K562 (cell line): ENCODE measurements at regions not wholly inside any gene's neighbourhood (a gene's known extent, or its start where the extent isn't known, plus 50 kb on each side); places are given as distances from the start of the nearest gene placed in this dataset.

ENCODE experiments used
- ATAC-seq: fragments of 200-7000 bp; cut with Tn5 transposase; 3 replicates; pipeline ENCODE4 v1.9.1; 2020; ENCODE audit warnings: moderate library complexity
- BruUV-seq: library from RNA; stranded (reverse); fragments of 400-500 nt; replicated peaks from 2 replicates; lab custom pipeline; 2021; lab: Mats Ljungman, UMichigan
- CTCF ChIA-PET: fragments of 300-600 bp; formaldehyde crosslinking; extraction: SDS; loops from one replicate; lab custom pipeline; 2021; ENCODE audit warnings: low intra/inter-chr PET ratio; lab: Yijun Ruan, JAX
- POLR2A ChIA-PET: fragments of 300-600, 350-650 bp; sonication (Branson Sonifier 250); formaldehyde crosslinking; extraction: SDS; loops from one replicate; lab custom pipeline; 2021; ENCODE audit warnings: antibody characterized with exemption, inconsistent platforms; lab: Yijun Ruan, JAX
- DNase-seq, 4 experiments: peaks; one replicate each; pipeline versions ENCODE4 v3.0.0 to v3.0.0-alpha.2; 2011 to 2018; ENCODE audit warnings: low spot score in 3 of 4, mixed read lengths in 3 of 4; ENCODE audit errors: extremely low read depth in 1 of 4
- FAIRE-seq: peaks from 2 replicates; lab custom pipeline; 2011; peaks lifted over from hg19 to GRCh38; lab: Jason Lieb, UNC
- H2AFZ ChIP-seq: 2 replicates; pipeline ENCODE4 v1.6.0; 2011; ENCODE audit warnings: low read depth, low read length, control low read depth, inconsistent platforms
- H3K27ac ChIP-seq: fragments of 200-600 bp; 3 replicates; pipeline ENCODE4 v1.8.0; 2011; ENCODE audit warnings: low read depth, mild to moderate bottlenecking, control low read depth, inconsistent platforms, low read length, moderate library complexity, mixed read lengths; ENCODE audit errors: extremely low read depth
- H3K27me3 ChIP-seq, 2 experiments: fragments of 300-600 bp in 1 of 2; 2 replicates in 1 of 2; 3 replicates in 1 of 2; pipeline versions ENCODE4 v1.6.0 to v1.8.0; 2011; ENCODE audit warnings: inconsistent platforms in 2 of 2, low read length in 2 of 2, mild to moderate bottlenecking in 1 of 2, mixed read lengths in 1 of 2, moderate library complexity in 1 of 2; ENCODE audit not compliant: control insufficient read depth in 2 of 2, insufficient read depth in 2 of 2
- H3K36me3 ChIP-seq: fragments of 300-600 bp; 3 replicates; pipeline ENCODE4 v1.8.0; 2011; ENCODE audit warnings: mild to moderate bottlenecking, low read length, inconsistent platforms; ENCODE audit not compliant: control insufficient read depth, insufficient read depth
- H3K4me1 ChIP-seq, 2 experiments: fragments of 200-600 bp in 1 of 2; replicated peaks in 1 of 2; 2 replicates in 1 of 2; 3 replicates in 1 of 2; pipeline versions ENCODE4 v1.5.1 to v1.8.0; 2011; ENCODE audit warnings: inconsistent platforms in 2 of 2, low read length in 2 of 2, mild to moderate bottlenecking in 1 of 2, mixed read lengths in 1 of 2, moderate library complexity in 1 of 2; ENCODE audit not compliant: control insufficient read depth in 2 of 2, insufficient read depth in 2 of 2
- H3K4me2 ChIP-seq: 2 replicates; pipeline ENCODE4 v1.6.1; 2011; ENCODE audit warnings: low read length, control low read depth, inconsistent platforms, mixed read lengths; ENCODE audit not compliant: insufficient read depth
- H3K4me3 ChIP-seq: fragments of 200-600 bp; sonication (generic), shearing (Covaris generic); 2 replicates; pipeline ENCODE4 v1.5.1; 2016; ENCODE audit warnings: control low read depth, inconsistent platforms
- H3K79me2 ChIP-seq: fragments of 200-600 bp; 3 replicates; pipeline ENCODE4 v1.8.0; 2011; ENCODE audit warnings: low read length, inconsistent platforms; ENCODE audit not compliant: control insufficient read depth, insufficient read depth
- H3K9ac ChIP-seq, 2 experiments: 2 replicates each; pipeline versions ENCODE4 v1.6.0 to v1.6.1; 2011; ENCODE audit warnings: low read depth in 2 of 2, low read length in 2 of 2, control low read depth in 1 of 2, inconsistent platforms in 1 of 2, mild to moderate bottlenecking in 1 of 2, mixed read lengths in 1 of 2; ENCODE audit not compliant: insufficient read depth in 1 of 2
- H3K9me1 ChIP-seq: one replicate; pipeline ENCODE4 v1.6.0; 2011; ENCODE audit warnings: inconsistent platforms, mild to moderate bottlenecking, low read length, moderate library complexity; ENCODE audit not compliant: control insufficient read depth, insufficient read depth
- H3K9me3 ChIP-seq: replicated peaks from 2 replicates; pipeline ENCODE4 v1.5.1; 2011; ENCODE audit warnings: low read depth, low read length, inconsistent platforms; ENCODE audit not compliant: control insufficient read depth, insufficient read depth
- H4K20me1 ChIP-seq: replicated peaks from 2 replicates; pipeline ENCODE4 v1.6.1; 2011; ENCODE audit warnings: low read length, inconsistent platforms, mixed read lengths; ENCODE audit not compliant: control insufficient read depth, insufficient read depth
- ATF4 ChIP-seq: fragments of 450-650 bp; formaldehyde crosslinking; IDR thresholded peaks from 2 replicates; pipeline ENCODE4 v1.4.0; 2022; ENCODE audit warnings: mild to moderate bottlenecking, moderate library complexity
- FOSL1 ChIP-seq: fragments of 200-800 bp; sonication (Bioruptor generic); conservative IDR thresholded peaks from 2 replicates; pipeline ENCODE4 v1.6.1; 2016; ENCODE audit warnings: missing genetic modification characterization, missing compliant biosample characterization
- MTA1 ChIP-seq: fragments of 450-650 bp; IDR thresholded peaks from 2 replicates; pipeline ENCODE4 v1.6.1; 2017; ENCODE audit warnings: borderline replicate concordance
- PHB2 ChIP-seq: fragments of 450-650 bp; IDR thresholded peaks from 2 replicates; pipeline ENCODE4 v1.6.1; 2017; ENCODE audit warnings: low read depth
- PHF20 ChIP-seq: fragments of 450-650 bp; IDR thresholded peaks from 2 replicates; pipeline ENCODE4 v1.6.1; 2018; ENCODE audit not compliant: partially characterized antibody
- THRAP3 ChIP-seq: fragments of 450-650 bp; IDR thresholded peaks from 2 replicates; pipeline ENCODE4 v1.6.1; 2016; ENCODE audit warnings: mild to moderate bottlenecking, inconsistent platforms, borderline replicate concordance
- ZNF263 ChIP-seq: sonication (generic); formaldehyde crosslinking; IDR thresholded peaks from 2 replicates; pipeline ENCODE4 v1.8.0; 2022; ENCODE audit warnings: mild to moderate bottlenecking, missing genetic modification reagents, borderline replicate concordance
- WGBS: fragments of 100-300 bp; shearing (Covaris generic); methylation state at CpG from one replicate; pipeline ENCODE4 v1.1.6; 2016; ENCODE audit warnings: low coverage, mixed read lengths; ENCODE audit not compliant: insufficient coverage; ENCODE audit errors: missing lambda C conversion rate; 5-methylcytosine and 5-hydroxymethylcytosine counted together
- in situ Hi-C: fragments of 300-500 bp; cut with MboI; formaldehyde crosslinking; loops from 4 replicates; pipeline ENCODE4 v1.15.0; 2018; ENCODE audit warnings: inconsistent platforms, mixed read lengths
- intact Hi-C: fragments of 100-400 bp; cut with micrococcal nuclease; formaldehyde crosslinking; loops from 2 replicates; pipeline ENCODE4 v1.14.2; 2022
- TF ChIP-seq, protein P1 (sequence below), 2 experiments: fragments of 450-650 bp; IDR thresholded peaks; 2 replicates each; pipeline ENCODE4 v1.6.1; 2018; ENCODE audit warnings: mild to moderate bottlenecking in 2 of 2, low read depth in 1 of 2; ENCODE audit not compliant: partially characterized antibody in 2 of 2

DNA sequence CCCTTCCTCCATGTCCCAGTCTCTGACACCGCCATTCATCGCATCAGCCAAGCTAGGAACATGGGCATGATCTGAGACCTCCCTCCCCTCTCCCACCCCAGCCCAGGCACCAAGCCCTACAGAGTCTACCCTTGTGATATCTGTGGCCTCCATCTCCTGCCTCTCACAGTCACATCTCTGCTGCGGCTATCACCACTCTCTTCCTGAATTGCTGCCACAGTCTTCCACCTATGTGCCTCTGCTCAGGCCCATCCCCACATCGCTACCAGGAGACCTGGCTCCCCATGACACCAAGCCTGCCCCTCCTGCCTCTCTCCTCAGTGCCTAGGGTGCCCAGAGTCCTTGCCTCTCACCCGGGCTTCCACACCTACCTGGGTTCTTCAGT lies 82.7 kb upstream of the BCAR3 start (continued):
- TF ChIP-seq, protein P1, sequence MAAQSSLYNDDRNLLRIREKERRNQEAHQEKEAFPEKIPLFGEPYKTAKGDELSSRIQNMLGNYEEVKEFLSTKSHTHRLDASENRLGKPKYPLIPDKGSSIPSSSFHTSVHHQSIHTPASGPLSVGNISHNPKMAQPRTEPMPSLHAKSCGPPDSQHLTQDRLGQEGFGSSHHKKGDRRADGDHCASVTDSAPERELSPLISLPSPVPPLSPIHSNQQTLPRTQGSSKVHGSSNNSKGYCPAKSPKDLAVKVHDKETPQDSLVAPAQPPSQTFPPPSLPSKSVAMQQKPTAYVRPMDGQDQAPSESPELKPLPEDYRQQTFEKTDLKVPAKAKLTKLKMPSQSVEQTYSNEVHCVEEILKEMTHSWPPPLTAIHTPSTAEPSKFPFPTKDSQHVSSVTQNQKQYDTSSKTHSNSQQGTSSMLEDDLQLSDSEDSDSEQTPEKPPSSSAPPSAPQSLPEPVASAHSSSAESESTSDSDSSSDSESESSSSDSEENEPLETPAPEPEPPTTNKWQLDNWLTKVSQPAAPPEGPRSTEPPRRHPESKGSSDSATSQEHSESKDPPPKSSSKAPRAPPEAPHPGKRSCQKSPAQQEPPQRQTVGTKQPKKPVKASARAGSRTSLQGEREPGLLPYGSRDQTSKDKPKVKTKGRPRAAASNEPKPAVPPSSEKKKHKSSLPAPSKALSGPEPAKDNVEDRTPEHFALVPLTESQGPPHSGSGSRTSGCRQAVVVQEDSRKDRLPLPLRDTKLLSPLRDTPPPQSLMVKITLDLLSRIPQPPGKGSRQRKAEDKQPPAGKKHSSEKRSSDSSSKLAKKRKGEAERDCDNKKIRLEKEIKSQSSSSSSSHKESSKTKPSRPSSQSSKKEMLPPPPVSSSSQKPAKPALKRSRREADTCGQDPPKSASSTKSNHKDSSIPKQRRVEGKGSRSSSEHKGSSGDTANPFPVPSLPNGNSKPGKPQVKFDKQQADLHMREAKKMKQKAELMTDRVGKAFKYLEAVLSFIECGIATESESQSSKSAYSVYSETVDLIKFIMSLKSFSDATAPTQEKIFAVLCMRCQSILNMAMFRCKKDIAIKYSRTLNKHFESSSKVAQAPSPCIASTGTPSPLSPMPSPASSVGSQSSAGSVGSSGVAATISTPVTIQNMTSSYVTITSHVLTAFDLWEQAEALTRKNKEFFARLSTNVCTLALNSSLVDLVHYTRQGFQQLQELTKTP (IDR thresholded peaks at IDR 0.05; ENCODE audit: low read depth in 1 of 2, partially characterized antibody in 2 of 2): no peak
- TF ChIP-seq PHF20 (no peak), MTA1 (no peak), ZNF263 (CRISPR knock-in tag) (no peak), ATF4 (no peak)

DNA sequence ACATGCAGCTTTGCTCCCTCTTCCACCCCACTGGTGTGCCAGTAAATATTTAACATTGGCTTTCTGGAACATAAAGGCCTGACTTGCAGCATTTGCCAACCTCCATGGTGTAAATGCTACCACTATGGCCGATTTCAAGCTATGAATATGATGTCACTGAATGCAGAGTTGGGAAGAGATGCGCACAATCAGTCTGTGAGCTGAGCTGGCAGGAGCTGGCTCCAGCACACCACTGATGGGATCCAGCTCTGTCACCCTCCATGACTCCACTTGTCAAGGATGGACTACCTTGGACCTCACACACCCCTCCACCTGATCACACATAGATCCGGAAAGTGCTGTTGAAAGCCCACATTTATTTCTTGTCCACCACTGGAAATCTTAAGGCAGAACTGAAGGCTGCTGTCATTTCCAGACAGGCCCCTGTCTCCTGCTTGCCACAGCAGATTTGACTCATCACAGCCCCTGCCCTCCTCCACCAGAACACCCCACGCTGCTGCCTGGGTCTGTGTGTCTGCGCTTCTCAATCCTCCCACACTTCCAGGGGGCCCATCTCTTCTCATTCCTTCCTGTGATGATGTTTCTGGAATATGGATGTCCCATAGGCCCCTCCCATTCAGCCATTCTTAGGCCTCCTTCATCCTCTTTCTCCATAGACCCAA lies 82.2 kb upstream of the BCAR3 start:
- BruUV-seq: no TSS peak
- no peak for ATAC-seq
- no peak overlapping the region for H3K9ac ChIP-seq
- FAIRE-seq: no peak
- CTCF ChIA-PET: no interaction called here
- H3K79me2 ChIP-seq: no peaks in the 10 kb centered on the region
- no peaks in the 10 kb centered on the region for H4K20me1 ChIP-seq
- H3K4me2 ChIP-seq: no peak overlapping the region
- H3K36me3 ChIP-seq: no peaks in the 10 kb centered on the region
- POLR2A ChIA-PET: no interaction called here
- H3K27ac ChIP-seq: no peak overlapping the region
- peaks cover 2 to 34% of the 10 kb centered on the region in 2 experiments; a peak in 3 of 5 replicates for H3K27me3 ChIP-seq
- intact Hi-C loops: no loop called here
- H3K9me3 ChIP-seq: no peaks in the 10 kb centered on the region
- H2AFZ ChIP-seq: no peak overlapping the region
- no peak for TF ChIP-seq THRAP3
- no peak for TF ChIP-seq PHB2
- no peak for TF ChIP-seq FOSL1 (tag)
- TF ChIP-seq, all 486 proteins: peak for 0
- DNase-seq: no peak
- WGBS: 9% methylated on average over 5 of the region's 5 CpGs
- Histone ChIP-seq H3K4me3 (no peak overlapping the region), H3K9me1 (no peaks in the 10 kb centered on the region), H3K4me1 (peaks cover 4 to 8% of the 10 kb centered on the region in 2 experiments; a peak in 2 of 5 replicates)
- in situ Hi-C loops: no loop called here
